ENCODE measurements at regions not wholly inside any gene's neighbourhood (a gene's known extent, or its start where the extent isn't known, plus 50 kb on each side); places are given as distances from the start of the nearest gene placed in this dataset.

GRCh38 chr18:45236676-45237075 is 378.6 kb upstream of the SLC14A2 start:
- no peak for TF ChIP-seq RFX5 (IDR thresholded peaks at IDR 0.05; ENCODE audit: low read depth, low read length)
- no peak for TF ChIP-seq ZNF44 (CRISPR knock-in tag; IDR thresholded peaks at IDR 0.05)
- TF ChIP-seq NONO (IDR thresholded peaks at IDR 0.05) = no peak
- TF ChIP-seq NONO (CRISPR knock-in tag; conservative IDR thresholded peaks at IDR 0.05) = no peak
- no peak for TF ChIP-seq ZNF281 (CRISPR knock-in tag; IDR thresholded peaks at IDR 0.05; ENCODE audit: borderline replicate concordance)
- no peak for TF ChIP-seq SP2 (CRISPR knock-in tag; IDR thresholded peaks at IDR 0.05)
- no peak for TF ChIP-seq NFKB2 (CRISPR knock-in tag; IDR thresholded peaks at IDR 0.05; ENCODE audit: borderline replicate concordance)
- TF ChIP-seq GZF1 (CRISPR knock-in tag; IDR thresholded peaks at IDR 0.05) = no peak
- TF ChIP-seq AHR (CRISPR knock-in tag; IDR thresholded peaks at IDR 0.05) = no peak
- TF ChIP-seq NR3C1 (CRISPR knock-in tag; IDR thresholded peaks at IDR 0.05) = no peak
- no peak for TF ChIP-seq YY1 (IDR thresholded peaks at IDR 0.05; ENCODE audit: insufficient read depth, insufficient replicate concordance, low read depth, low read length)
- no peak for TF ChIP-seq TAF1 (CRISPR knock-in tag; IDR thresholded peaks at IDR 0.05)
- no peak for TF ChIP-seq HCFC1 (IDR thresholded peaks at IDR 0.05; ENCODE audit: low read depth, low read length)
- TF ChIP-seq TAF15 (IDR thresholded peaks at IDR 0.05; ENCODE audit: low read depth, low read length, poor library complexity, severe bottlenecking) = no peak
